HCT116 (cell line): ENCODE measurements at regions not wholly inside any gene's neighbourhood (a gene's known extent, or its start where the extent isn't known, plus 50 kb on each side); places are given as distances from the start of the nearest gene placed in this dataset.

Source experiments
- CEBPB ChIP-seq: IDR thresholded peaks from 2 replicates; pipeline ENCODE4 v1.6.1; 2012; ENCODE audit warnings: low read depth
- CTCF ChIP-seq, 3 experiments: fragments of 200-600 bp in 1 of 3; sonication (generic) in 1 of 3; IDR thresholded peaks in 2 of 3; conservative IDR thresholded peaks in 1 of 3; 2 replicates each; pipeline ENCODE4 v1.5.1; 2012 to 2017; ENCODE audit warnings: low read depth in 2 of 3, low read length in 2 of 3, antibody characterized with exemption in 1 of 3, borderline replicate concordance in 1 of 3, control low read depth in 1 of 3, mild to moderate bottlenecking in 1 of 3, mixed read lengths in 1 of 3, mixed run types in 1 of 3, moderate library complexity in 1 of 3; ENCODE audit not compliant: insufficient read depth in 1 of 3
- EGR1 ChIP-seq: IDR thresholded peaks from 2 replicates; pipeline ENCODE4 v1.6.1; 2012; ENCODE audit warnings: low read depth
- EZH2 ChIP-seq: fragments of 200-600 bp; sonication (generic); IDR thresholded peaks from 2 replicates; pipeline ENCODE4 v1.6.1; 2017; ENCODE audit warnings: antibody characterized with exemption, mixed run types
- JUND ChIP-seq: IDR thresholded peaks from 2 replicates; pipeline ENCODE4 v1.6.1; 2012
- POLR2A ChIP-seq: IDR thresholded peaks from 2 replicates; pipeline ENCODE4 v1.7.0; 2011; ENCODE audit warnings: borderline replicate concordance; ENCODE audit not compliant: insufficient read depth, insufficient read length; ENCODE audit errors: extremely low read depth
- SIN3A ChIP-seq: IDR thresholded peaks from 2 replicates; pipeline ENCODE4 v1.6.1; 2012; ENCODE audit warnings: low read depth
- SP1 ChIP-seq: IDR thresholded peaks from 2 replicates; pipeline ENCODE4 v1.6.1; 2012; ENCODE audit warnings: low read depth
- YY1 ChIP-seq: IDR thresholded peaks from 2 replicates; pipeline ENCODE4 v1.6.1; 2011; ENCODE audit warnings: low read length, low read depth, moderate library complexity, mild to moderate bottlenecking; ENCODE audit not compliant: insufficient replicate concordance; ENCODE audit errors: extremely low read depth
- TF ChIP-seq, protein P1 (sequence below): IDR thresholded peaks from 2 replicates; pipeline ENCODE4 v1.6.1; 2012; ENCODE audit warnings: low read depth
- TF ChIP-seq, protein P2 (sequence below): IDR thresholded peaks from 2 replicates; pipeline ENCODE4 v1.6.1; 2011; ENCODE audit warnings: mild to moderate bottlenecking, low read length, moderate library complexity; ENCODE audit not compliant: insufficient replicate concordance; ENCODE audit errors: extremely low read depth

DNA sequence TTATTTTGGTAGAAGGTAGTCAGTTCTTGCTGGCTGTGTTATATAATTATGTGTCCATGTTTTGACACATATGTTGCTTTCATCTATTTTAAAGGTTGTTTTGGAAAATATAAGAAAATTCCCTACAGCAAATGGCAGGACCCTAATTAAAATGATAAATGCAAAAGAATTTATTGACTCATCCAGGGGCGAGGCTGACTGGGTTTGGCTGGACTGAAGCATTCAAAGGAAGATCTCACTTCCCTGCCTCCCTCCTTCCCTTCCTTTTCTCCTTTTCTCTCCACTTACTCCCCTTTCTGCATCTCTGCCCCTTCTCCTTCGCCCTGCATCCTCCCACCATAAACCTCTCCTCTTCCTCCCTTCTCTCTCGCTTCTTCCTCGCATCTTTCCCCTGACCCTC, 129.6 kb downstream of the SNAPC1 start:
- TF ChIP-seq EGR1, result no peak
- no peak for TF ChIP-seq JUND
- TF ChIP-seq, protein P1, sequence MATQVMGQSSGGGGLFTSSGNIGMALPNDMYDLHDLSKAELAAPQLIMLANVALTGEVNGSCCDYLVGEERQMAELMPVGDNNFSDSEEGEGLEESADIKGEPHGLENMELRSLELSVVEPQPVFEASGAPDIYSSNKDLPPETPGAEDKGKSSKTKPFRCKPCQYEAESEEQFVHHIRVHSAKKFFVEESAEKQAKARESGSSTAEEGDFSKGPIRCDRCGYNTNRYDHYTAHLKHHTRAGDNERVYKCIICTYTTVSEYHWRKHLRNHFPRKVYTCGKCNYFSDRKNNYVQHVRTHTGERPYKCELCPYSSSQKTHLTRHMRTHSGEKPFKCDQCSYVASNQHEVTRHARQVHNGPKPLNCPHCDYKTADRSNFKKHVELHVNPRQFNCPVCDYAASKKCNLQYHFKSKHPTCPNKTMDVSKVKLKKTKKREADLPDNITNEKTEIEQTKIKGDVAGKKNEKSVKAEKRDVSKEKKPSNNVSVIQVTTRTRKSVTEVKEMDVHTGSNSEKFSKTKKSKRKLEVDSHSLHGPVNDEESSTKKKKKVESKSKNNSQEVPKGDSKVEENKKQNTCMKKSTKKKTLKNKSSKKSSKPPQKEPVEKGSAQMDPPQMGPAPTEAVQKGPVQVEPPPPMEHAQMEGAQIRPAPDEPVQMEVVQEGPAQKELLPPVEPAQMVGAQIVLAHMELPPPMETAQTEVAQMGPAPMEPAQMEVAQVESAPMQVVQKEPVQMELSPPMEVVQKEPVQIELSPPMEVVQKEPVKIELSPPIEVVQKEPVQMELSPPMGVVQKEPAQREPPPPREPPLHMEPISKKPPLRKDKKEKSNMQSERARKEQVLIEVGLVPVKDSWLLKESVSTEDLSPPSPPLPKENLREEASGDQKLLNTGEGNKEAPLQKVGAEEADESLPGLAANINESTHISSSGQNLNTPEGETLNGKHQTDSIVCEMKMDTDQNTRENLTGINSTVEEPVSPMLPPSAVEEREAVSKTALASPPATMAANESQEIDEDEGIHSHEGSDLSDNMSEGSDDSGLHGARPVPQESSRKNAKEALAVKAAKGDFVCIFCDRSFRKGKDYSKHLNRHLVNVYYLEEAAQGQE, result no peak
- TF ChIP-seq EZH2, result no peak
- no peak for TF ChIP-seq CTCF (IDR thresholded peaks at IDR 0.05 in 2 of 3, conservative IDR thresholded peaks at IDR 0.05 in 1 of 3; ENCODE audit: borderline replicate concordance in 1 of 3, insufficient read depth in 1 of 3, low read depth in 2 of 3, low read length in 2 of 3)
- TF ChIP-seq, protein P2, sequence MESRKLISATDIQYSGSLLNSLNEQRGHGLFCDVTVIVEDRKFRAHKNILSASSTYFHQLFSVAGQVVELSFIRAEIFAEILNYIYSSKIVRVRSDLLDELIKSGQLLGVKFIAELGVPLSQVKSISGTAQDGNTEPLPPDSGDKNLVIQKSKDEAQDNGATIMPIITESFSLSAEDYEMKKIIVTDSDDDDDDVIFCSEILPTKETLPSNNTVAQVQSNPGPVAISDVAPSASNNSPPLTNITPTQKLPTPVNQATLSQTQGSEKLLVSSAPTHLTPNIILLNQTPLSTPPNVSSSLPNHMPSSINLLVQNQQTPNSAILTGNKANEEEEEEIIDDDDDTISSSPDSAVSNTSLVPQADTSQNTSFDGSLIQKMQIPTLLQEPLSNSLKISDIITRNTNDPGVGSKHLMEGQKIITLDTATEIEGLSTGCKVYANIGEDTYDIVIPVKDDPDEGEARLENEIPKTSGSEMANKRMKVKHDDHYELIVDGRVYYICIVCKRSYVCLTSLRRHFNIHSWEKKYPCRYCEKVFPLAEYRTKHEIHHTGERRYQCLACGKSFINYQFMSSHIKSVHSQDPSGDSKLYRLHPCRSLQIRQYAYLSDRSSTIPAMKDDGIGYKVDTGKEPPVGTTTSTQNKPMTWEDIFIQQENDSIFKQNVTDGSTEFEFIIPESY, result no peak
- no peak for TF ChIP-seq SP1
- no peak for TF ChIP-seq CEBPB
- no peak for TF ChIP-seq POLR2A
- TF ChIP-seq YY1, result no peak
- TF ChIP-seq SIN3A, result no peak
